Breast epithelium (tissue), 4 donors: ENCODE measurements at regions not wholly inside any gene's neighbourhood (a gene's known extent, or its start where the extent isn't known, plus 50 kb on each side); places are given as distances from the start of the nearest gene placed in this dataset.

Experiments used
- DNase-seq, 2 donors: peaks; one replicate each; pipeline ENCODE4 v3.0.0-alpha.2; 2019; ENCODE audit warnings: low spot score in 2 of 2
- H3K27ac ChIP-seq, 2 donors: fragments of 200-600 bp; sonication (generic) in 1 of 2; one replicate each; pipeline ENCODE4 v1.5.1; 2016 to 2019; ENCODE audit warnings: mild to moderate bottlenecking in 1 of 2
- H3K27me3 ChIP-seq, 2 donors: fragments of 200-600 bp; sonication (generic) in 1 of 2; one replicate each; pipeline versions ENCODE4 v1.5.1 to v1.6.0; 2017 to 2019; ENCODE audit warnings: control low read depth in 1 of 2, mild to moderate bottlenecking in 1 of 2
- H3K36me3 ChIP-seq: fragments of 200-600 bp; one replicate; pipeline ENCODE4 v1.5.1; 2019
- H3K4me1 ChIP-seq, 2 donors: fragments of 200-600 bp; sonication (generic); one replicate each; pipeline ENCODE4 v1.5.1; 2016 to 2019; ENCODE audit warnings: control low read depth in 1 of 2
- H3K4me3 ChIP-seq, 3 donors: fragments of 200-600 bp; sonication (generic); 1 replicate in 2 of 3; 2 replicates in 1 of 3; pipeline ENCODE4 v1.5.1; 2016 to 2019; ENCODE audit warnings: mild to moderate bottlenecking in 3 of 3, moderate library complexity in 2 of 3
- H3K9me3 ChIP-seq, 2 donors: fragments of 200-600 bp; sonication (generic) in 1 of 2; one replicate each; pipeline ENCODE4 v1.5.1; 2016 to 2019; ENCODE audit warnings: control low read depth in 1 of 2
- POLR2A ChIP-seq: fragments of 450-650 bp; IDR thresholded peaks from one replicate; pipeline ENCODE4 v1.6.1; 2016; ENCODE audit warnings: antibody characterized with exemption, mild to moderate bottlenecking, moderate library complexity
- POLR2AphosphoS5 ChIP-seq, 3 donors: sonication (generic); formaldehyde crosslinking; IDR thresholded peaks; one replicate each; pipeline ENCODE4 v1.6.1; 2017; ENCODE audit warnings: antibody characterized with exemption in 3 of 3
- intact Hi-C: fragments of 100-400 bp; cut with DNase I; formaldehyde crosslinking; loops from one replicate; pipeline ENCODE4 v1.15.1; 2023; ENCODE audit warnings: low total_unique reads
- TF ChIP-seq, protein P1 (sequence below), 3 donors: fragments of 450-650 bp; IDR thresholded peaks; one replicate each; pipeline ENCODE4 v1.5.1; 2016 to 2017; ENCODE audit warnings: antibody characterized with exemption in 3 of 3, mild to moderate bottlenecking in 3 of 3, moderate library complexity in 3 of 3

DNA sequence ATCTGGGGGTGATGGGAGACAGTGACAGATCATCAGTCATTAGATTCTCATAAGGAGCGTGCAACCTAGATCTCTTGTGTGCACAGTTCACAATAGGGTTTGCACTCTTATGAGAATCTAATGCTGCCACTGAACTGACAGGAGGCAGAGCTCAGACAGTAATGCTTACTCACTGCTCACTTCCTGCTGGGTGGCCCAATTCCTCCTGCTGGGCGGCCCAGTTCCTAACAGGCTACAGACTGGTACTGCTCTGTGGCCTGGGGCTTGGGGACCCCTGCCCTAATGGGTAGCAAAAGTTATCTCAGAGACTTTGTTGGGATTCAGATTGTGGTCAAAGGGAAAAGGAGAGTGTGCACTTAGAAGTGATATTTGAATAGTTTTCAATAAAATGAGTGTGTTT lies 840.1 kb upstream of the ID2 start:
- TF ChIP-seq POLR2A (no peak), POLR2AphosphoS5 (IDR thresholded peaks at IDR 0.05) (no peak)
- TF ChIP-seq, protein P1, sequence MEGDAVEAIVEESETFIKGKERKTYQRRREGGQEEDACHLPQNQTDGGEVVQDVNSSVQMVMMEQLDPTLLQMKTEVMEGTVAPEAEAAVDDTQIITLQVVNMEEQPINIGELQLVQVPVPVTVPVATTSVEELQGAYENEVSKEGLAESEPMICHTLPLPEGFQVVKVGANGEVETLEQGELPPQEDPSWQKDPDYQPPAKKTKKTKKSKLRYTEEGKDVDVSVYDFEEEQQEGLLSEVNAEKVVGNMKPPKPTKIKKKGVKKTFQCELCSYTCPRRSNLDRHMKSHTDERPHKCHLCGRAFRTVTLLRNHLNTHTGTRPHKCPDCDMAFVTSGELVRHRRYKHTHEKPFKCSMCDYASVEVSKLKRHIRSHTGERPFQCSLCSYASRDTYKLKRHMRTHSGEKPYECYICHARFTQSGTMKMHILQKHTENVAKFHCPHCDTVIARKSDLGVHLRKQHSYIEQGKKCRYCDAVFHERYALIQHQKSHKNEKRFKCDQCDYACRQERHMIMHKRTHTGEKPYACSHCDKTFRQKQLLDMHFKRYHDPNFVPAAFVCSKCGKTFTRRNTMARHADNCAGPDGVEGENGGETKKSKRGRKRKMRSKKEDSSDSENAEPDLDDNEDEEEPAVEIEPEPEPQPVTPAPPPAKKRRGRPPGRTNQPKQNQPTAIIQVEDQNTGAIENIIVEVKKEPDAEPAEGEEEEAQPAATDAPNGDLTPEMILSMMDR (IDR thresholded peaks at IDR 0.05): no peak
- Histone ChIP-seq H3K9me3 (no peaks in the 10 kb centered on the region), H3K27ac (no peak overlapping the region), H3K36me3 (no peaks in the 10 kb centered on the region), H3K4me1 (no peaks in the 10 kb centered on the region), H3K4me3 (no peak overlapping the region), H3K27me3 (no peaks in the 10 kb centered on the region)
- DNase-seq: no peak
- intact Hi-C loops: no loop called here

DNA sequence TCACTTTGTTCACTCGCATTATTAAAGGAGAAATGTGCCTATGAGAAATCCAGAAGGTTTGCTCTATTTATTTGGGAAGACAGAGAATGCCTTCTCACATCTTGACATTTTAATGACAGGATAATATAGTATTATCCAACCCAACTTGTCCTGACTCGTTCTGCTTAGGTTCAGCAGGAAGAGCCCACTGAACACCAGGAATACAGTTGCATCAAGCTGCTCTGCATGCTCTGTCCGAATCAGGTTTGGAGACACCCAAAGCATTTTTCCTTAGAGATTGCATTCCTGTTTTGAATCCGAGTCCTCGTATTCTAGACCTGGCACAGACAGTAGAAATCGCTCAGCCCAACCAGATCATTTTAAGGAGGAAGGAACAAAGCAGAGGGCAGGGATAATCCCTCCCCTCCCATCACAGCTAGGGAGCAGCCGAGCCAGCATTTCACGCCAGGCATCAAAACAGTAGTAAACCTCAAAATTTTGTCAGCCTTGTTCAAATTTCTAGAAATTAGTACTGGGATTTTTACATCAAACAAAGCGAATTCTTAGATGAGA lies 837.4 kb upstream of the ID2 start:
- Histone ChIP-seq H3K9me3 (no peaks in the 10 kb centered on the region), H3K27me3 (no peaks in the 10 kb centered on the region), H3K36me3 (no peaks in the 10 kb centered on the region), H3K4me1 (no peaks in the 10 kb centered on the region), H3K4me3 (no peak overlapping the region), H3K27ac (no peak overlapping the region)
- no peak for DNase-seq
- intact Hi-C loops: no loop called here
- TF ChIP-seq, protein P1 (IDR thresholded peaks at IDR 0.05): no peak
- TF ChIP-seq POLR2AphosphoS5 (IDR thresholded peaks at IDR 0.05) (no peak), POLR2A (no peak)

DNA sequence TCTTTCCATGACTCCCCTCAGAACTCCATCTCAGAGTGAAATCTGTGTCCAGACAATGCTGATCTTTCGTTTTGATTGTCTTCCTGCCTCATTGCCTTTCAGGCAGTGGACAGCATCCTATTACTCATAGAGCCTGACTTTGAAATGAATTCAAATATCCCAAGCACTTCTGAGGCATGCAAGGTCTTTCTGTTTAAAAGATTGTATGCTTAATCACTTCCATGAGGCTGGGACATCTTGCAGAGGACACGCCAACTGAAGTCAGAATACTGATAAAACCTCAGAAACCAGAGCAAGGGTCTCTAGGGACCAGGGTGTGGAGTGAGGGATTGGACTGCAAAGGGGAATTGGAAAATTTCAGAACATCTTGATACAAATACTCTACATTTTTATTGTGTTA lies 836.5 kb upstream of the ID2 start:
- Histone ChIP-seq H3K27ac (no peak overlapping the region), H3K4me3 (no peak overlapping the region), H3K9me3 (no peaks in the 10 kb centered on the region), H3K36me3 (no peaks in the 10 kb centered on the region), H3K27me3 (no peaks in the 10 kb centered on the region), H3K4me1 (no peaks in the 10 kb centered on the region)
- intact Hi-C loops: no loop called here
- no peak for DNase-seq
- TF ChIP-seq POLR2AphosphoS5 (IDR thresholded peaks at IDR 0.05) (peak in 1 of 3 donors; percentile 37), POLR2A (no peak)
- TF ChIP-seq, protein P1 (IDR thresholded peaks at IDR 0.05): no peak

DNA sequence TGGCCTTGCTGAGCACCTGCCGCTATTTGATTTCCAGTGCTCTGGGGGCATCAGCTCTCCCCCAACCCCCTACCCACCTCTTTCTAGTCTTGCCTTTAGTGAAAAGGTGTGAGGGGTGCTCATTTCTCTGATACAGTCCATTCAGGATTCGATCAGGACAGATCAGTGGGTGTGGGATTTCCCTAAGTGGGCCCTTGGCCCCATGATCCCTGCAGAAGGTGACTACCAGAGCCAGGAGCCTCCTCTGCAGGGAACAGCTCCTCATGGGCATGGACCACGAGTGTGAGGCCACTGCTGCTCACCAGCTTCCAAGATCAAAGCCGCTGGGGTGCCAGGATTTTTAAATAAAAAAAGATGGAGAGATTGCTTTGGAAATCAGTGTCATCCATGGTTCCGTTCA lies 835.2 kb upstream of the ID2 start:
- intact Hi-C loops: no loop called here
- Histone ChIP-seq H3K27ac (no peak overlapping the region), H3K36me3 (no peaks in the 10 kb centered on the region), H3K27me3 (no peaks in the 10 kb centered on the region), H3K9me3 (no peaks in the 10 kb centered on the region), H3K4me1 (no peaks in the 10 kb centered on the region), H3K4me3 (no peak overlapping the region)
- no peak for DNase-seq
- TF ChIP-seq, protein P1 (IDR thresholded peaks at IDR 0.05): no peak
- TF ChIP-seq POLR2AphosphoS5 (IDR thresholded peaks at IDR 0.05) (no peak), POLR2A (no peak)

DNA sequence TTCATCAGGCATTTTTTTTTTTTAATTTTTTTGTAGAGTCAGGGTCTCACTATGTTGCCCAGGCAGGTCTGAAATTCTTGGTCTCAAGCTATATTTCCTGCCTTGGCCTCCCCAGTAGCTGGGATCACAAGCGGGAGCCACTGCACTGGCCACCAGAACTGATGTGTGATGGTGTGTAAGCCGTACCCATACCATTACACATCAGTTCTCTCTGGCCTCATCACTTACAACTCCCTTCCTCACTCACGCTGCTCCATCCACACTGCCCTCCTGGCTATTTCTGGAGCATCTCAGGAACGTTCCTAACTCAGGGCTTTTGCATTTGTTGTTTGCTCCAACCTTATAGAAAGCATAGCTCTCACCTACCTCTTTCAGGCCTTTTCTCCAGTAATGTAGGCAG lies 834.5 kb upstream of the ID2 start:
- no peaks in the 10 kb centered on the region for H3K9me3 ChIP-seq
- TF ChIP-seq, protein P1 (IDR thresholded peaks at IDR 0.05): no peak
- no peak for TF ChIP-seq POLR2A
- no peak for TF ChIP-seq POLR2AphosphoS5 (IDR thresholded peaks at IDR 0.05)
- no peaks in the 10 kb centered on the region for H3K36me3 ChIP-seq
- no peak overlapping the region for H3K4me3 ChIP-seq
- intact Hi-C loops: no loop called here
- no peaks in the 10 kb centered on the region for H3K4me1 ChIP-seq
- H3K27ac ChIP-seq: no peak overlapping the region
- DNase-seq: no peak
- no peaks in the 10 kb centered on the region for H3K27me3 ChIP-seq
